CD14-positive monocyte (primary cell): ENCODE measurements at regions not wholly inside any gene's neighbourhood (a gene's known extent, or its start where the extent isn't known, plus 50 kb on each side); places are given as distances from the start of the nearest gene placed in this dataset.

ENCODE experiments used
- DNase-seq, 3 donors: peaks; one replicate each; pipeline ENCODE4 v3.0.0-alpha.2; 2011 to 2022
- H2AFZ ChIP-seq: 2 replicates; pipeline ENCODE4 v1.6.0; 2012; ENCODE audit warnings: mild to moderate bottlenecking, low read depth, low read length, inconsistent platforms; ENCODE audit not compliant: insufficient read depth, poor library complexity, severe bottlenecking
- H3K27ac ChIP-seq, 2 donors: 1 replicate in 1 of 2; 2 replicates in 1 of 2; pipeline ENCODE4 v1.5.1; 2012 to 2013; ENCODE audit warnings: low read length in 2 of 2, control low read depth in 1 of 2, inconsistent platforms in 1 of 2, low read depth in 1 of 2, mild to moderate bottlenecking in 1 of 2
- H3K27me3 ChIP-seq, 2 donors: one replicate each; pipeline versions ENCODE4 v1.6.0 to v1.6.1; 2011 to 2013; ENCODE audit warnings: low read length in 2 of 2; ENCODE audit not compliant: control insufficient read depth in 2 of 2, insufficient read depth in 2 of 2
- H3K36me3 ChIP-seq, 2 donors: replicated peaks in 1 of 2; 1 replicate in 1 of 2; 2 replicates in 1 of 2; pipeline versions ENCODE4 v1.5.1 to v1.6.1; 2012 to 2013; ENCODE audit warnings: low read length in 2 of 2, control low read depth in 1 of 2, inconsistent platforms in 1 of 2, mild to moderate bottlenecking in 1 of 2; ENCODE audit not compliant: insufficient read depth in 2 of 2, control insufficient read depth in 1 of 2
- H3K4me1 ChIP-seq, 2 donors: 1 replicate in 1 of 2; 2 replicates in 1 of 2; pipeline versions ENCODE4 v1.5.1 to v1.6.1; 2012 to 2013; ENCODE audit warnings: low read length in 2 of 2, control low read depth in 1 of 2, inconsistent platforms in 1 of 2, mild to moderate bottlenecking in 1 of 2, moderate library complexity in 1 of 2; ENCODE audit not compliant: insufficient read depth in 2 of 2, control insufficient read depth in 1 of 2
- H3K4me2 ChIP-seq: replicated peaks from 2 replicates; pipeline ENCODE3; 2012; ENCODE audit warnings: low read length, moderate library complexity, mild to moderate bottlenecking; ENCODE audit not compliant: poor library complexity, severe bottlenecking; ENCODE audit errors: extremely low read depth
- H3K4me3 ChIP-seq, 3 experiments: fragments of 200-600 bp in 1 of 3; sonication (generic) in 1 of 3; replicated peaks in 1 of 3; 1 replicate in 2 of 3; 2 replicates in 1 of 3; pipeline ENCODE4 v1.5.1; 2011 to 2013; ENCODE audit warnings: low read length in 3 of 3, mild to moderate bottlenecking in 3 of 3, control low read depth in 2 of 3, low read depth in 2 of 3, inconsistent platforms in 1 of 3, moderate library complexity in 1 of 3
- H3K79me2 ChIP-seq: 2 replicates; pipeline ENCODE4 v1.6.0; 2012; ENCODE audit warnings: mild to moderate bottlenecking, control low read depth, inconsistent platforms, low read length, moderate library complexity; ENCODE audit not compliant: insufficient read depth
- H3K9ac ChIP-seq: 2 replicates; pipeline ENCODE4 v1.6.0; 2017; ENCODE audit warnings: low read length, mild to moderate bottlenecking; ENCODE audit not compliant: insufficient read depth, poor library complexity, severe bottlenecking
- H3K9me3 ChIP-seq, 2 donors: replicated peaks in 1 of 2; 1 replicate in 1 of 2; 2 replicates in 1 of 2; pipeline versions ENCODE4 v1.5.1 to v1.6.1; 2012 to 2013; ENCODE audit warnings: low read length in 2 of 2, control low read depth in 1 of 2; ENCODE audit not compliant: control insufficient read depth in 1 of 2, insufficient read depth in 1 of 2
- H4K20me1 ChIP-seq: 2 replicates; pipeline ENCODE4 v1.6.0; 2012; ENCODE audit warnings: mild to moderate bottlenecking, low read length, control low read depth, moderate library complexity; ENCODE audit not compliant: insufficient read depth
- H3K27ac Mint-ChIP-seq, 7 donors: one replicate each; pipeline ENCODE4 v1.8.0; 2020; ENCODE audit warnings: mild to moderate bottlenecking in 7 of 7, mixed read lengths in 7 of 7, moderate library complexity in 6 of 7, inconsistent platforms in 2 of 7
- H3K27me3 Mint-ChIP-seq, 3 donors: one replicate each; pipeline ENCODE4 v1.8.0; 2021 to 2022; ENCODE audit warnings: low read depth in 3 of 3, mild to moderate bottlenecking in 3 of 3, mixed read lengths in 3 of 3, moderate library complexity in 3 of 3, inconsistent platforms in 1 of 3
- H3K36me3 Mint-ChIP-seq, 2 donors: one replicate each; pipeline ENCODE4 v1.8.0; 2020; ENCODE audit warnings: mixed read lengths in 2 of 2, inconsistent platforms in 1 of 2, mild to moderate bottlenecking in 1 of 2
- H3K4me1 Mint-ChIP-seq: one replicate; pipeline ENCODE4 v1.8.0; 2020; ENCODE audit warnings: mild to moderate bottlenecking, mixed read lengths
- H3K4me3 Mint-ChIP-seq, 2 donors: one replicate each; pipeline ENCODE4 v1.8.0; 2020; ENCODE audit warnings: mild to moderate bottlenecking in 2 of 2, mixed read lengths in 2 of 2, moderate library complexity in 1 of 2
- H3K9me3 Mint-ChIP-seq, 7 donors: one replicate each; pipeline ENCODE4 v1.8.0; 2020 to 2022; ENCODE audit warnings: mixed read lengths in 7 of 7, mild to moderate bottlenecking in 6 of 7, moderate library complexity in 6 of 7, inconsistent platforms in 2 of 7
- CTCF ChIP-seq: fragments of 200-600 bp; IDR thresholded peaks from one replicate; pipeline ENCODE4 v1.8.0; 2022; ENCODE audit warnings: antibody characterized with exemption, mild to moderate bottlenecking
- WGBS: methylation state at CpG from one replicate; pipeline ENCODE4 v1.1.5; 2013; ENCODE audit warnings: missing lambda C conversion rate; ENCODE audit not compliant: insufficient coverage; 5-methylcytosine and 5-hydroxymethylcytosine counted together
- intact Hi-C, 2 donors: fragments of 100-400 bp; cut with micrococcal nuclease; formaldehyde crosslinking; loops; one replicate each; pipeline versions ENCODE4 v1.15.0 to v1.15.1; 2023

GRCh38 chr5:29037716-29038115, 1999.3 kb upstream of the CDH9 start:
- H3K27ac ChIP-seq = no peak overlapping the region
- intact Hi-C loops = no loop called here

GRCh38 chr5:29024052-29024451, 1985.7 kb upstream of the CDH9 start:
- no peak overlapping the region for H3K4me3 Mint-ChIP-seq
- no peak overlapping the region for H3K4me3 ChIP-seq
- no peaks in the 10 kb centered on the region for H3K4me1 ChIP-seq
- H4K20me1 ChIP-seq = no peaks in the 10 kb centered on the region
- no peak overlapping the region for H3K4me2 ChIP-seq
- H2AFZ ChIP-seq = no peak overlapping the region
- no peak for TF ChIP-seq CTCF
- H3K9ac ChIP-seq = no peak overlapping the region
- no peaks in the 10 kb centered on the region for H3K36me3 Mint-ChIP-seq
- intact Hi-C loops = no loop called here
- no peaks in the 10 kb centered on the region for H3K4me1 Mint-ChIP-seq
- H3K9me3 Mint-ChIP-seq = peaks cover 0 to 6% (median 2%) of the 10 kb centered on the region in 7 donors
- no peak for DNase-seq
- no peaks in the 10 kb centered on the region for H3K27me3 Mint-ChIP-seq
- H3K36me3 ChIP-seq = no peaks in the 10 kb centered on the region
- H3K79me2 ChIP-seq = no peaks in the 10 kb centered on the region
- H3K27ac Mint-ChIP-seq = no peak overlapping the region
- no peaks in the 10 kb centered on the region for H3K9me3 ChIP-seq
- H3K27me3 ChIP-seq = no peaks in the 10 kb centered on the region
- H3K27ac ChIP-seq = no peak overlapping the region
- no CpG with 5 or more reads among the region's 4 CpGs for WGBS

More at GRCh38 chr5:29037716-29038115, 1999.3 kb upstream of the CDH9 start:
- H3K4me1 ChIP-seq = no peaks in the 10 kb centered on the region
- no peaks in the 10 kb centered on the region for H4K20me1 ChIP-seq
- H2AFZ ChIP-seq = no peak overlapping the region
- H3K27me3 Mint-ChIP-seq = no peaks in the 10 kb centered on the region
- TF ChIP-seq CTCF = no peak
- H3K36me3 ChIP-seq = no peaks in the 10 kb centered on the region
- H3K79me2 ChIP-seq = no peaks in the 10 kb centered on the region
- peaks cover 0 to 11% (median 4%) of the 10 kb centered on the region in 7 donors for H3K9me3 Mint-ChIP-seq
- no peak for DNase-seq
- WGBS = no CpG with 5 or more reads among the region's 3 CpGs
- peaks cover 0 to 3% of the 10 kb centered on the region in 2 donors for H3K9me3 ChIP-seq
- H3K4me1 Mint-ChIP-seq = no peaks in the 10 kb centered on the region
- H3K27ac Mint-ChIP-seq = no peak overlapping the region
- no peaks in the 10 kb centered on the region for H3K36me3 Mint-ChIP-seq
- no peak overlapping the region for H3K4me3 ChIP-seq
- no peak overlapping the region for H3K9ac ChIP-seq
- H3K4me2 ChIP-seq = no peak overlapping the region
- no peak overlapping the region for H3K4me3 Mint-ChIP-seq
- no peaks in the 10 kb centered on the region for H3K27me3 ChIP-seq
